K562 (cell line): ENCODE measurements at regions not wholly inside any gene's neighbourhood (a gene's known extent, or its start where the extent isn't known, plus 50 kb on each side); places are given as distances from the start of the nearest gene placed in this dataset.

ENCODE experiments used
- ELF4 ChIP-seq: fragments of 450-650 bp; formaldehyde crosslinking; IDR thresholded peaks from 2 replicates; pipeline ENCODE4 v1.4.0; 2022; ENCODE audit warnings: missing genetic modification characterization
- FOXA3 ChIP-seq, 2 experiments: fragments of 450-650 bp in 1 of 2; sonication (generic) in 1 of 2; formaldehyde crosslinking; IDR thresholded peaks in 1 of 2; conservative IDR thresholded peaks in 1 of 2; 2 replicates each; pipeline versions ENCODE4 v1.4.0 to v1.8.0; 2020 to 2022; ENCODE audit warnings: mild to moderate bottlenecking in 2 of 2, missing genetic modification reagents in 1 of 2
- MNT ChIP-seq, 2 experiments: fragments of 450-650 bp; conservative IDR thresholded peaks; 2 replicates each; pipeline ENCODE4 v1.6.1; 2017; ENCODE audit warnings: mild to moderate bottlenecking in 2 of 2, moderate library complexity in 2 of 2
- NUFIP1 ChIP-seq: fragments of 450-650 bp; IDR thresholded peaks from 2 replicates; pipeline ENCODE4 v1.6.1; 2018; ENCODE audit not compliant: partially characterized antibody
- POLR2A ChIP-seq: fragments of 450-650 bp; conservative IDR thresholded peaks from 2 replicates; pipeline ENCODE4 v1.6.1; 2016
- RBM25 ChIP-seq: fragments of 200-400 bp; formaldehyde crosslinking; IDR thresholded peaks from 2 replicates; pipeline ENCODE4 v1.6.1; 2018; ENCODE audit warnings: low read length, low read depth, moderate library complexity; ENCODE audit not compliant: severe bottlenecking
- SREBF2 ChIP-seq: sonication (generic); formaldehyde crosslinking; IDR thresholded peaks from 2 replicates; pipeline ENCODE4 v1.4.0; 2020; ENCODE audit warnings: mild to moderate bottlenecking, missing genetic modification reagents
- ZNF232 ChIP-seq: sonication (generic); formaldehyde crosslinking; IDR thresholded peaks from 2 replicates; pipeline ENCODE4 v1.8.0; 2022; ENCODE audit warnings: mild to moderate bottlenecking, missing genetic modification reagents
- TF ChIP-seq, protein P1 (sequence below): sonication (generic); formaldehyde crosslinking; IDR thresholded peaks from 2 replicates; pipeline ENCODE4 v1.9.0; 2022; ENCODE audit warnings: mild to moderate bottlenecking, missing genetic modification reagents
- TF ChIP-seq, protein P2 (sequence below): fragments of 450-650 bp; IDR thresholded peaks from 2 replicates; pipeline ENCODE4 v1.6.1; 2017; ENCODE audit warnings: antibody characterized with exemption, mild to moderate bottlenecking
- TF ChIP-seq, protein P3 (sequence below): sonication (generic); formaldehyde crosslinking; IDR thresholded peaks from 2 replicates; pipeline ENCODE4 v1.8.0; 2022; ENCODE audit warnings: mild to moderate bottlenecking, missing genetic modification reagents, borderline replicate concordance
- TF ChIP-seq, protein P4 (sequence below): sonication (generic); formaldehyde crosslinking; IDR thresholded peaks from 2 replicates; pipeline ENCODE4 v1.8.1; 2022; ENCODE audit warnings: missing genetic modification reagents

- TF ChIP-seq MNT (conservative IDR thresholded peaks at IDR 0.05) (no peak), NUFIP1 (no peak), SREBF2 (CRISPR knock-in tag) (no peak), POLR2A (no peak), RBM25 (no peak), ELF4 (CRISPR knock-in tag) (no peak), FOXA3 (CRISPR knock-in tag; conservative IDR thresholded peaks at IDR 0.05 in 1 of 2, IDR thresholded peaks at IDR 0.05 in 1 of 2) (no peak), ZNF232 (CRISPR knock-in tag) (no peak)
- TF ChIP-seq, protein P1, sequence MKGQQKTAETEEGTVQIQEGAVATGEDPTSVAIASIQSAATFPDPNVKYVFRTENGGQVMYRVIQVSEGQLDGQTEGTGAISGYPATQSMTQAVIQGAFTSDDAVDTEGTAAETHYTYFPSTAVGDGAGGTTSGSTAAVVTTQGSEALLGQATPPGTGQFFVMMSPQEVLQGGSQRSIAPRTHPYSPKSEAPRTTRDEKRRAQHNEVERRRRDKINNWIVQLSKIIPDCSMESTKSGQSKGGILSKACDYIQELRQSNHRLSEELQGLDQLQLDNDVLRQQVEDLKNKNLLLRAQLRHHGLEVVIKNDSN (CRISPR knock-in tag): no peak
- TF ChIP-seq, protein P2, sequence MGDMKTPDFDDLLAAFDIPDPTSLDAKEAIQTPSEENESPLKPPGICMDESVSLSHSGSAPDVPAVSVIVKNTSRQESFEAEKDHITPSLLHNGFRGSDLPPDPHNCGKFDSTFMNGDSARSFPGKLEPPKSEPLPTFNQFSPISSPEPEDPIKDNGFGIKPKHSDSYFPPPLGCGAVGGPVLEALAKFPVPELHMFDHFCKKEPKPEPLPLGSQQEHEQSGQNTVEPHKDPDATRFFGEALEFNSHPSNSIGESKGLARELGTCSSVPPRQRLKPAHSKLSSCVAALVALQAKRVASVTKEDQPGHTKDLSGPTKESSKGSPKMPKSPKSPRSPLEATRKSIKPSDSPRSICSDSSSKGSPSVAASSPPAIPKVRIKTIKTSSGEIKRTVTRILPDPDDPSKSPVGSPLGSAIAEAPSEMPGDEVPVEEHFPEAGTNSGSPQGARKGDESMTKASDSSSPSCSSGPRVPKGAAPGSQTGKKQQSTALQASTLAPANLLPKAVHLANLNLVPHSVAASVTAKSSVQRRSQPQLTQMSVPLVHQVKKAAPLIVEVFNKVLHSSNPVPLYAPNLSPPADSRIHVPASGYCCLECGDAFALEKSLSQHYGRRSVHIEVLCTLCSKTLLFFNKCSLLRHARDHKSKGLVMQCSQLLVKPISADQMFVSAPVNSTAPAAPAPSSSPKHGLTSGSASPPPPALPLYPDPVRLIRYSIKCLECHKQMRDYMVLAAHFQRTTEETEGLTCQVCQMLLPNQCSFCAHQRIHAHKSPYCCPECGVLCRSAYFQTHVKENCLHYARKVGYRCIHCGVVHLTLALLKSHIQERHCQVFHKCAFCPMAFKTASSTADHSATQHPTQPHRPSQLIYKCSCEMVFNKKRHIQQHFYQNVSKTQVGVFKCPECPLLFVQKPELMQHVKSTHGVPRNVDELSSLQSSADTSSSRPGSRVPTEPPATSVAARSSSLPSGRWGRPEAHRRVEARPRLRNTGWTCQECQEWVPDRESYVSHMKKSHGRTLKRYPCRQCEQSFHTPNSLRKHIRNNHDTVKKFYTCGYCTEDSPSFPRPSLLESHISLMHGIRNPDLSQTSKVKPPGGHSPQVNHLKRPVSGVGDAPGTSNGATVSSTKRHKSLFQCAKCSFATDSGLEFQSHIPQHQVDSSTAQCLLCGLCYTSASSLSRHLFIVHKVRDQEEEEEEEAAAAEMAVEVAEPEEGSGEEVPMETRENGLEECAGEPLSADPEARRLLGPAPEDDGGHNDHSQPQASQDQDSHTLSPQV: no peak
- TF ChIP-seq, protein P3, sequence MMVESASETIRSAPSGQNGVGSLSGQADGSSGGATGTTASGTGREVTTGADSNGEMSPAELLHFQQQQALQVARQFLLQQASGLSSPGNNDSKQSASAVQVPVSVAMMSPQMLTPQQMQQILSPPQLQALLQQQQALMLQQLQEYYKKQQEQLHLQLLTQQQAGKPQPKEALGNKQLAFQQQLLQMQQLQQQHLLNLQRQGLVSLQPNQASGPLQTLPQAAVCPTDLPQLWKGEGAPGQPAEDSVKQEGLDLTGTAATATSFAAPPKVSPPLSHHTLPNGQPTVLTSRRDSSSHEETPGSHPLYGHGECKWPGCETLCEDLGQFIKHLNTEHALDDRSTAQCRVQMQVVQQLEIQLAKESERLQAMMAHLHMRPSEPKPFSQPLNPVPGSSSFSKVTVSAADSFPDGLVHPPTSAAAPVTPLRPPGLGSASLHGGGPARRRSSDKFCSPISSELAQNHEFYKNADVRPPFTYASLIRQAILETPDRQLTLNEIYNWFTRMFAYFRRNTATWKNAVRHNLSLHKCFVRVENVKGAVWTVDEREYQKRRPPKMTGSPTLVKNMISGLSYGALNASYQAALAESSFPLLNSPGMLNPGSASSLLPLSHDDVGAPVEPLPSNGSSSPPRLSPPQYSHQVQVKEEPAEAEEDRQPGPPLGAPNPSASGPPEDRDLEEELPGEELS (CRISPR knock-in tag): no peak
- TF ChIP-seq, protein P4, sequence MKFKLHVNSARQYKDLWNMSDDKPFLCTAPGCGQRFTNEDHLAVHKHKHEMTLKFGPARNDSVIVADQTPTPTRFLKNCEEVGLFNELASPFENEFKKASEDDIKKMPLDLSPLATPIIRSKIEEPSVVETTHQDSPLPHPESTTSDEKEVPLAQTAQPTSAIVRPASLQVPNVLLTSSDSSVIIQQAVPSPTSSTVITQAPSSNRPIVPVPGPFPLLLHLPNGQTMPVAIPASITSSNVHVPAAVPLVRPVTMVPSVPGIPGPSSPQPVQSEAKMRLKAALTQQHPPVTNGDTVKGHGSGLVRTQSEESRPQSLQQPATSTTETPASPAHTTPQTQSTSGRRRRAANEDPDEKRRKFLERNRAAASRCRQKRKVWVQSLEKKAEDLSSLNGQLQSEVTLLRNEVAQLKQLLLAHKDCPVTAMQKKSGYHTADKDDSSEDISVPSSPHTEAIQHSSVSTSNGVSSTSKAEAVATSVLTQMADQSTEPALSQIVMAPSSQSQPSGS (CRISPR knock-in tag): no peak
These were observed 114.3 kb upstream of the TSLP start for GRCh38 chr5:110956913-110957813.
